ENCODE measurements at regions not wholly inside any gene's neighbourhood (a gene's known extent, or its start where the extent isn't known, plus 50 kb on each side); places are given as distances from the start of the nearest gene placed in this dataset.
"Not testable (repeated sequence)": the region's sequence is repeated elsewhere in the genome, so short reads cannot be mapped to it uniquely, and the experiment has no call there.

DNA sequence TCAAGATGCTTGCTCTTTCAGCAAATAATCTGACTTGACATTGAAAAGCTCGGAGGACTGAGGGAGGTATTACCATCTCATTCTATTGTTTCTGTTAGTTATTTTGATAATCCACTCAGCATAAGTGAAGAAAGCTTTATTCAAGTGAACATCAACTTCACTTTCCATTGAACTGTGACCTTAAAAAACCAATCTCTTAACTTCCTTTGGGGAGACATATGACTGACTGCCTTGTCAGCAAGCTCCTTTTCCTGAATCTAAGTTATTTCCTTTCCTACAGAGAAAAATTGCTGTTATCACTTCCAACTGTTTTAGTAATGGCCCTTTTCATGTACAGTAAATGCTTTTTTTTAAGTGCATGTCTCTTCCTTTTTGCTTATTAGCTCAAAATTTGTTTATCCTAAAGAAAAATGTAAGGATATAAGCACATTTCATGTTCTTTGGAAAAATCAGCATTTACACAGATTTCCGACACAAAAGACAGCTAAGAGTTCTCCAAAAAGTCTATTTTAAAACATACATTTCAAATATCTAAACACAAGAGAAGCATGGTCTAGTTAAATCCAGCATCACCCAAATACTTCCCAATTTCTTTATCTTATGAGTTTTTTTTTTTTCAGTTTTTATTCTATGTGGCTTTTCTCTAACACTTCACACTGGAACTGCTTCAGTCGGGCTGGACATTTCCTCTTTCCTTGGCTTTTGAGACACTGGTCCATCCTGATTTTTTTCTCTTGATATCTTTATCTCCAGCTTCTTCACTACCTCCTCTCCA is 117.9 kb upstream of the DAB2 start:
- no peak for DNase-seq (ENCODE audit: extremely low read depth, low read depth)

DNA sequence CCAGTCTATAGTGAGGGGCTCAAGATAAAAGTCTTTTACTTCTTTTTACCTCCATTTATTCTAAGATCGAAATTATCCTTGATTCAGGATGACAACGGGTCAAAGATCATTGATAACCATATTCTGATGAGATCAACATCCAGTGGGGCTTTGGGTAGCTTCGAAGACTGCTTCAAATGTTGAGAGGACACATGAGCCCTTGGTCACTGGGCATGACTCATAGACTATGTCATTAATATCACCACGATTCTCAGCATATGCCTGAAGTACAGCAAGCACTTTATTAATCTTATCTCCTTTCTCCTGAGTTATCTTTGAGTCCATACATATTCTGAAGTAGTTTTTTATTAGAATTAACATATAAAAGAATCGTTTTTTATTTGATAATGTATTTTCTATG is 117.1 kb upstream of the DAB2 start:
- DNase-seq (ENCODE audit: extremely low read depth, low read depth) = no peak

DNA sequence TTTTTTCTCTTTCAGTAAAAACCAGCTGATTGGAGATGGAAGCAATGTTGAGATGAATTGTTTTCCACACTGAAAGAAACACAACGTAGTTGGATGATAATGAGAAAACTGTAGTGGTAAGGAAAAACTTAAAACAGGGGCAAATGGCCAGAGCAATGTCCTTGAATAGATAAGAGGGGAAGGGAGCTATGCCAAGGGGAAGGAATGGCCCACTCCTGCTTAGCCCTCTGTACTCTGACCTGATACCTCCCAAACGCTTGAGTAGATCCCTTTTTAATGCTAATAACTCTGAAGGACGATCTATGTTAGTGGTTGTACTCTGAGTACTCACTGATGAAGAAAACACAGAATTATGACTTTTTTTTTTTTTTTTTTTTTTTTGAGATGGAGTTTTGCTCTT is 114.7 kb upstream of the DAB2 start:
- no peak for DNase-seq (ENCODE audit: extremely low read depth, low read depth)

DNA sequence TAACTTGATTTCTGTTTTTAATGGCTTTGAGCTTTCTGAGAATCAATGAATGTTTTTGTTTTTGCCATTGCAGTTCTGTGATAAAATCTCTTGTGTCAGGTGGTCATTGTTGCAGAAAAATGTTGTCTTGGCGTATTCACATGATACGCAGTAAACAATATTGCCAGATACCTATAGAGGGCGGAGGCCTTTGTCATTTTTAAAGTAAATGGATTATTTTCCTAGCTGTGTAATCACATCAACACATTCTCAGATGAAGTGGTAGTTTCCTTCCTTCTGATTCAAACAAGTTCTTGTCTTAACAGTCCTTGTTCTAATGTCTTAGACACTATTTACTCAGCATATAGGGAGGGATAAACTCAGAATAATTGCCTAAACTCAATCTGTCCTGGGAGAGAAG is 109.9 kb upstream of the DAB2 start:
- no peak for DNase-seq (ENCODE audit: extremely low read depth, low read depth)

DNA sequence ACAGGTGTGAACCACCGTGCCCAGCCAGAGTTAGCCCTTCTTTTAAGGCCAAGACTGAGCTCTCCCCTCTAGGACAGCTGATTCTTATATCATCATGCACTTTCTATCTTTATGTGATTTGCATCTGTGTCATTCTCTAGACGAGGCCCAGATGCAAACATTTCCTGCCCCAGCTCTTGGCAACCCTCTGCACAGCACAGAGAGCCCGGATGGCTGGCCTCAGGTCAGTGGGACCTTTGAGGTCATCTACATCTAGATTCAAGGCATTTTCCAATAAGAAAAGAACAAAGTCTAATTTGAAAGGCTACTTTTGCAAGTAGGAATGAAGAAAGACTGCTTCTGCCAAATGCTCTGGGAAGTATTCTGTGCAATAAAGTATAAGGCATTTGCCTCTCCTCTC is 109.0 kb upstream of the DAB2 start:
- DNase-seq (ENCODE audit: extremely low read depth, low read depth) = no peak

DNA sequence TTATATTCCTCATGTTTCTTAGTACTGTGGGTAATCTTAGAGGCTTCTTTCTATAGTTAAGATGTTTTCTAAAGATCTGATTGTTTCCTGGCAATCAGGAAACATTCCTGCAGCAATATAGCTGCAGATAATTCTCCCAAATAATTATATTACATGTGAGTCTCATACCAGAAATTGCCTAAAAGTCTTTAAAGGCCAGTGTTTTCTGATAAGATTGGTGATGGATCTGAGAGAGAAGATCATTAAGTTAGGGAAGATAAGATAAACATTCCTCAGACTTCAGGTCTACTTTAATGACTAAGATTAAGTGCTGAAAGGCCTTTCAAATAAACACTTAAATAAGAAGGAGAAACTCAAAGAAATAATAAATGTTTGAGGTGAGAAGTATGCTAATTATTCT is 107.7 kb upstream of the DAB2 start:
- DNase-seq (ENCODE audit: extremely low read depth, low read depth) = no peak

DNA sequence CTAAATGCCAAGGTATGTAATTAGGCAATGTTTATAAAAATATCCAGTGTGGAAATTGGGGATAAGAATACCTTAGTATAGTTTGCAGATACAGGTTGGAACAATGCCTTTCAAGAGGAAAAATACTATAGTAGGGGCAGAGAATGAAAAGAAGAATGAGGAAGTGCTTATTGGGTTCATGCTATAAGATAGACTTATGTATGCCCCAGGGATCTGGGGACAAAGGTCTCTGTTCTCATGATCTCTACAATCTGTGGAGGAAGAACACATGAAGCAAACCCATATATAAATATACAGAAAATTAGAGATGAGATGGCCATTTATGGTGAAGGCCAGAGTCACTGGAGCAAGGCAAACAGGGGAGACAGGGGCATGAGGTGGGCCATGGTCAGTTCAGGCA is 106.5 kb upstream of the DAB2 start:
- no peak for DNase-seq (ENCODE audit: extremely low read depth, low read depth)

DNA sequence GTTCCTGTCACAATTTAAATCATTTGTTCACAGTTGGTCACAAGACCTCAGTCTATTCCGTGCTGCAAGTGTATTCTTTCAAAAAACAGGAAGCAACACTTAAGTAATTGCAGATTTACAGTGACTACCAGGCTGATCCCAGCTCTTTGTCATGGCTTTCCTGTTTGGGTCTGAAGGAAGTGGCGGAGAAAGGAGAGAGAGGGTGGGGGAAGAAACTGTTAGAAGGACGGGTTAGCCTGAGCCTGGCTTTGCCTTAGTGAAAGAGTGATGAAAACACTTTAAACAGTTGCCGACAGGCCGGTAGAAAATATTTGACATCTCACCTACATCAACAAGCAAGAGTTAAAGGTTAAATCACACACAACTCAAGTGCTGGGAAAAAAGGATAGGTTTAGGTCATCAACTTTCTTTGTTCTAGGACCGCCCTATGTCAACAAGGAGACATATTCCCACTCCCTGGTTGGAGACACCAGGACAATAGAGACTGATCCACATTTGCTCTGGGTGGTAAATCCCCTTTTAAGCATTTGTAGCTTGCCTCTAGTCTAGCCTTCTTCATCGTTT is 102.2 kb upstream of the DAB2 start:
- DNase-seq (ENCODE audit: extremely low read depth, low read depth) = no peak

DNA sequence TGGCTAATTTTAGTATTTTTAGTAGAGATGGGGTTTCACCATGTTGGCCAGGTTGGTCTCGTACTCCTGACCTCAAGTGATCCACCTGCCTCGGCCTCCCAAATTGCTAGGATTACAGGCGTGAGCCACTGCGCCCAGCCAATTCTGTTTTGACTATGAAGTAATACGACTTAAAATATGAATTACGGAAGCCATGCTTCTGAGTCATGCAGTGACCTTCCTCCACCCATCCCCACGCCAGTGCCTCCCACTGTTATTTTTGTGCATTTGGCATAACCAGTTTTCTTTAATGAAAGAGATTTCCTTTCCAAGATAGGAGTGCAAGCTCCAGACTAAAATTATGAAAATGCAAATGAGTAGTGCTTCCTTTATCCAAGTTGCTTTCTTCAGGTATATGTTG is 101.0 kb upstream of the DAB2 start:
- DNase-seq (ENCODE audit: extremely low read depth, low read depth) = not testable (repeated sequence)

DNA sequence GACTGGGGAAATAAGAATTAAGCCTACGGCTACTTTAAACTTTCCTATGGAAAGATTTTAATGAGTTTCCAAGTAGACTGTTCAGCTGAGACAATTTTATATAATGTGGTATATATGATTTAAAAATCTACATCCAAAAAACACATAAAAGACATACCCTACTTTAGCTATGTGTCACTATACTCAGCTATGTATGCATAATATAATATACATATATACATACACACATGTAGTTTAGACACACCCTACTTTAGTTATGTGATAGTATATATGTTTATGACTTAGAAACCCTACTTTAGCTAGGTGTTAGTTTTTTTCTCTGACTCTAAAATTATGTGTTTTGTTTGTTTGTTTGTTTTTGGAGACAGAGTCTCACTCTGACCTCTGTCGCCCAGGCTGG is 100.5 kb upstream of the DAB2 start:
- DNase-seq (ENCODE audit: extremely low read depth, low read depth) = no peak

DNA sequence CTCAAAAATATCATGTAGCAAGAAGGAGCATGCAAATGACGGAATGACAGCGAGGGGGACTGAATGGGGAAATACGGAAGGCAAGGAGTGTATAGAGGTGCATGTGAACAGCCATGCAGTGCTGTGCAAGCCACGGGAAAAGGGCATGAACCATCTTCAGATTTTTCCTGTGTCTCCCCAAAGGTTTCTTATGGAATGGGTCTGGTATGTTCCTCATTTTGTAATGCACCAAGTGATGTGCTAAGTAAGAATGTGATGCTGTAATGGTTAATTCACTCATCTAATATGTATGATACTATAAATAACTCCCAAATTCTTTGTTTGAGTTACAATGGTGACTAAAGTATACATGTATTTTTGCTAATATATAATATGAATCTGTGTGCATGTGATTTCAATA is 99.0 kb upstream of the DAB2 start:
- no peak for DNase-seq (ENCODE audit: extremely low read depth, low read depth)

DNA sequence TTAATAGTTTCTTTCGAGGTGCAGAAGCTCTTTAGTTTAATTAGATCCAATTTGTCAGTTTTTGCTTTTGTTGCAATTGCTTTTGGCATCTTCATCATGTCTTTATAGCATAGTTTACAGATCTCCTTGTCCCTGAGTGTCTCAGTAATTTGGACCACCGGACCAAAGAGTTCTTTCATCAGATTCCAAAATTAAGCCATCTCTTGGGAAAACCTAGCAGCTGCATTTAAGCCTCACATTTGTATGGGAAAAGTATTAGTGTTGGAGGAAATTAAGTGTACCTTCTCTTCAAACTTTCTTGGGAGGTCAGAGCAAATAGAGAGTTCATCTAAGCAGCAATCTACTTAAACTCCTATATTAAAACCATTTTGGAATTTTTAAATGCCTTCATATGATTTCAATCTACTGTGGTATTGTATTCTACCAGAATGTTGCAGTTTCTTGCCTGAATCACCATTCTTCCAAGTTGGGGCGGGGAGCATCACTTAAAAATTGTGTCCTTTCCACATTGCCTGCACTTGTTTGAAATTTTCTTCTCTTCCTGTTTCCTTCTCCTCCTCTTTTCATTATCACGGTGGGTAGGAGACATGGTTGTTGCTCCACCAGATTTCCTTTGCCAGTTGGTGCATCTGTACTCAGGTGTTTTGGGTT is 97.3 kb upstream of the DAB2 start:
- DNase-seq (ENCODE audit: extremely low read depth, low read depth) = no peak

DNA sequence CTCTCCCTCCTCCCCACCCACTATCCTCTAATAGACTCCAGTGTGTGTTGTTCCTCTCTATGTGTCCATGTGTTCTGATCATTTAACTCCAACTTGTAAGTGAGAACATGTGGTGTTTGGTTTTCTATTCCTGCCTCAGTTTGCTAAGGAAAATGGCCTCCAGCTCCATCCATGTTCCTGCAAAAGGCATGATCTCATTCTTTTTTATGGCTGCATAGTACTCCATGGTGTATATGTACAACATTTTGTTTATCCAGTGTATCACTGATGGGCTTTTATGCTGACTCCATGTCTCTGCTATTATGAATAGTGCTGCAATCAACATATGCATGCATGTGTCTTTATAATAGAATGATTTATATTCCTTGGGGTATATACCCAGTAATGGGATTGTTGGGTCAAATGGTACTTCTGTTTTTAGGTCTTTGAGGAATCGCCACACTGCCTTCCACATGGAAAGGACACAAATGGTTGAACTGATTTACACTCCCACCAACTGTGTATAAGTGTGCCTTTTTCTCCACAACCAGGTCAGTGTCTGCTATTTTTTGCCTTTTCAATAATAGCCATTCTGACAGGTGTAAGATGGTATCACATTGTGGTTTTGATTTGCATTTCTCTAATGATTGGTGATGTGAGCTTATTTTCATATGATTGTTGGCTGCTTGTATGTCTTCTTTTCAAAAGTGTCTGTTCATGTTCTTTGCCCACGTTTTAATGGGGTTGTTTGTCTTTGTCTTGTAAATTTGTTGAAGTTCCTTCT is 96.5 kb upstream of the DAB2 start:
- no peak for DNase-seq (ENCODE audit: extremely low read depth, low read depth)

DNA sequence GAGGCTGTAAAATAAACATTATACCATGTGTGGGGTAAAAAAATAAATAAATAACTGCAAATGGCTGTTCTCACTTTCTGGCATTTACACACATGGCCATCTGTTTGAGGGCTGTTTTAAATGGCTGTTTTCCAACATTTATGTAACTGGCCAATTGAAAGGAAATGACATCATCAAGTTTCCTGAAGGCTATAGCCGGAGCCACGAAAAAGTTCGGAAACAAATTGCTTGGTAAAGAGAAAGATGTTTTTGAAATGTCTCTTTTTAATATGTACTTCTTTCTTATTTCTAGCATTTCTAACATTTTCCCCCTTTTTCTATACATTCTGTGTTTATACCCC is 95.4 kb upstream of the DAB2 start:
- DNase-seq (ENCODE audit: extremely low read depth, low read depth) = no peak

DNA sequence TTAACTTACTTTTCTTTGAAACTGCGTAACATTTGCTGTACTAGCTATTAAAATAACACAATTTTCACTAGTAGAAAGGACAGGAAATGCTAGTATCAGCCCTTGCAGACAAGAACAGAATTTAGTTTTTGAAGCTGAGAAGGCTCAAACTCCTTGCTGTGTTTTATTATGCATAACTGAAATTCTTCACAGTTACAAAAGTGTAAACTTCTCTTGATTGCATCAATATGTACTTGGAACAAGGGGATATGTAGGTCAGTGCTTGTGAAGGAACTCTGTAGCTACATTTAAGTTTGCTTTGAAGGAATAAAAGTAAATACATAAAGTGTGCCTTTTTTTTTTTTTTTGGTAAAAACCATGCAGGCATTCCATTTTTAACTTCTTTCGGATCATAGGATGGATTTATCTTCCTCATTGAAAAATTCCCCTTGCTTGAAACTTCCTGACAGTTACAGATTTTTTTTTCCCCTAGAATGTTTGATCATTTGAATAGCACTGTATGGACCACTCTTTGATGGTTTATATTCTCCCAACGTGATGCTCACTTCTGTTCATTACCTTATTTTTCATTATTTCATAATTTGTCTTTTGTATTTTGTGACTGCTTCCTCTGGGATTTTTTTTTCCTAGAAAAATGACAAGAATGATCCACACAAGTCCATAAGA is 94.9 kb upstream of the DAB2 start:
- DNase-seq (ENCODE audit: extremely low read depth, low read depth) = no peak

DNA sequence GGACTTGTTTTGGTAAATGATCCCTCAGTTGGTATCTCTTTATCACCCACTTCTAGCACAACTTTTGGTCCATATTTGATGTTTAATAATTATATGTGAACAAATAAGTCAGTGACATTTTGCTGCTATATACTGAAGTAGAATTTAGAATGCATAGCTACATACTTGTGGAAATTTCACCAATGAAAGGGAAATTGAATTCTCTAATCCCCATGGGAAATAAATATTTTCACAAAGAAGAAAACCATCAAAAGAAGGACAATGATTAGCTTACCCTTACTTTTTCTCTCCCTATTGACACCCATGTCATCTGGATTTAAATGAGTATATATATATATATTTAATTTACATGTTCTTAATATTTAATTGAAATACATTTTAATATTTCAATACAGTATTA is 94.3 kb upstream of the DAB2 start:
- no peak for DNase-seq (ENCODE audit: extremely low read depth, low read depth)

DNA sequence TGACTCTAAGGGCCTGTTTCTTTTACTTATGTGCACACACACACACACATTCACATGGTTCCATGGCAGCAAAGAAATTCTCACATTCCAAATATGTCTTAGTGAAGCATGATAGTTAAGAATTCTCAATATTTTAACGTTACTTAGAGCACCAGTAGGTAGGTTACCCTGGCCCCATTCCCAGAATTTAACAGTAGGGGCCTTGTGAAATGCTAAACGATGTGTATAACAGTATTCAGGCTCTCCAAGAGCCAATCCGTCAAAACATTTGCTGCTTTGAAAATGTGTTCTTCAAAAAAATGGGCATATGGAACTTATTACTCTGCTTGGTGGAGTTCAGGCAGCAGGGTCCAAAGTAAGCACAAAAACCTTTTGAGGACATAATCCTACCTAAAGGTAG is 93.7 kb upstream of the DAB2 start:
- no peak for DNase-seq (ENCODE audit: extremely low read depth, low read depth)

DNA sequence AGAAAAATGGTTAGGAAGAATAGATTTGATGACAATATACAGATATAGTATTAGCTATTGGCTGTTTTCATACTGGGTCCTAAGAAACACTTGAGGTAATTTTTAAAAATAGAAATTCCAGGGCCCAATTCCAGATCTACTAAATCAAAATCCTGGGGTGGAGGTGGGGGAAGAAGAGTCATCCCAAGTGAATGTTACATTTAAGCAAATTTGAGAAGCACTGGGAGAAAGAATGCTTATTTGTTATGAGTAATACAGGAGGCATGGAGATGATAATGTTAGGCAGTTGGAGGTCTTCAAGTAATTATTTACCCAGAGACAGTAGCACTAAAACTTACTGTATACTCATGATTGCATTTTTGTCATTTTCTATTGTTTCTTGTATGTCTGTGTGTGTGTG is 93.0 kb upstream of the DAB2 start:
- DNase-seq (ENCODE audit: extremely low read depth, low read depth) = no peak

DNA sequence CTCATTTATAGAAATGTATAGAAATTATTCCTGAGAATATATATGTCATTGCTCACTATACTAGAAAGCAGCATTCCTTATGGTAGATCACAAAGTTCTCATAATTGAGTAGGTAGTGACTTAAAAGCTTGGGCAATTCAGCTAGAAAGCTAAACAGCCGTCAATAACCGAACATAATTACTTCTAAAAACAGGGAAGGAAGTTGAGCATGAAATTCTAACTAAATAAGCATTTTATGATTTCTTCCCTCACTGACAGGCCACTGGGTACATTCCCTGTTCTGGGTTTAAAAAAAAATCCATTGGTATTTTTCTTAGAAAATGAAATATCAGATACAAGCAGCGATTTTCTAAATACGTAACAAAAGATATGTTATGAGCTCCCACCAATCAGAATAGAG is 91.1 kb upstream of the DAB2 start:
- DNase-seq (ENCODE audit: extremely low read depth, low read depth) = no peak

DNA sequence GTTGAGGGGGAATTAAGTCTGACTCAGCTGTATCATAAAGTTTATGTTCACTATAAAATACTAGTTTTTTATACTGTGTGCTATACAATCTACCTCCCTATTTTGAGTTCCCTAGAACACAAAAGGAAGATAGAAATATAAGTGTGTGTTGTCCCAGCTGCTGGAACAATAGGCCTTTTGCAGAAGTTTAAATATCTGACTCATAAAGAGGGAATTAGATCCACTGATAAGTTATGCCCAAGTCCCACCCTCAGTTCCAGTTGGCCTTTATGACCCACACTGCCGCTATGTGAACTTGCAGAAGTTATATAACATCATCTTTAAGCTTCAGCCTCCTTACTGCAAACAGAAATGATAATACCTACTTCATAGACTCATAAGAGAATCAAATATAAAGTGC is 88.5 kb upstream of the DAB2 start:
- no peak for DNase-seq (ENCODE audit: extremely low read depth, low read depth)

DNA sequence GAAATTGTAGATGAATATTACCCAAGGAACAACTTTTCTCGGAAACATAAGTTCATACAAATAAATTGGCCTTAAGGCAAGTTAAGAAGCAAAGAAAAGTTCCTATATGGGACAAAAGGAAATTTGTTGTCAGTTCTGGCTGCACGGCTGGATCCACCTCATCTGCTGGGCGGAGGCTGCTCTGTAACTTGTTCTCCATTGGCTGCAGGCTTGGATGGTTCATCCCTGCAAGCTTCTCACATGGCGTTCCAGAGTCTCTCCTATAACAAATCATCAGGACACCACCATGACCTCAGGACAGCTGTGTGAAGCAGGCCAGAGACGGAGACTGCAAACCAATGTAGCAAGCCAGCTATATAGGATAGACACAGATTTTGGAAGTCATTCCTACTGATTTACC is 81.4 kb upstream of the DAB2 start:
- DNase-seq (ENCODE audit: extremely low read depth, low read depth) = no peak

Measured in NCI-H460 (cell line).